ENCODE measurements at regions not wholly inside any gene's neighbourhood (a gene's known extent, or its start where the extent isn't known, plus 50 kb on each side); places are given as distances from the start of the nearest gene placed in this dataset.
A peak's percentile ranks its signal among the peaks of the same experiment; 100 is the strongest.

DNA sequence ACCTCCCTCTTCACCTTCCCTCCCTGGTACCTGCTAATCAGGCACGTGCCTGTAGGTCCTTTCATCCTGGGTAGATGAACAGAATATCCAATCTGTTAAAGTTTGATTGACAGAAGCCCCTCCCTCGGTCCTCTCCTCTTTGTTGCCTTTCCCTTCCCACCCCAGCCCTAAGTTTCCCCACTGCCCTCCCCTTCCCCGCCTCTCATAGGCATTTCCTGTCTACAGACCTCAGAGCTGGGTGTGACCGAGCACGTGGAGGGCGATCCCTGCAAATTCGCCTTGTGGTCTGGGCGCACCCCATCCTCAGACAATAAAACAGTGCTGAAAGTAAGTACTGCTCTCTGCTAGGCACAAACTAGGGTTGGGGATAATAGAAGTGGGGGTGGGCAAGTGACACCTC is 239.2 kb upstream of the UMPS start:
- no peak overlapping the region for H3K4me3 ChIP-seq (replicated peaks; ENCODE audit: insufficient read depth, low read length)
- TF ChIP-seq POLR2AphosphoS5 (IDR thresholded peaks at IDR 0.05; ENCODE audit: low read depth) (no peak), SPI1 (IDR thresholded peaks at IDR 0.05; ENCODE audit: borderline replicate concordance, low read depth) (no peak), GABPA (IDR thresholded peaks at IDR 0.05; ENCODE audit: low read depth) (no peak), REST (IDR thresholded peaks at IDR 0.05; ENCODE audit: insufficient replicate concordance, low read depth) (no peak)
- no peak overlapping the region for H3K27ac ChIP-seq (replicated peaks)
- peaks cover 3% of the 10 kb centered on the region for H3K27me3 ChIP-seq (ENCODE audit: insufficient read depth, poor library complexity, severe bottlenecking)
- DNase-seq (ENCODE audit: low read depth in 1 of 2, low spot score in 1 of 2), result no peak

GRCh38 chr3:124491875-124492274 is 238.4 kb upstream of the UMPS start:
- no peak for DNase-seq (ENCODE audit: low read depth in 1 of 2, low spot score in 1 of 2)
- Histone ChIP-seq H3K27ac (replicated peaks) (no peak overlapping the region), H3K27me3 (ENCODE audit: insufficient read depth, poor library complexity, severe bottlenecking) (no peaks in the 10 kb centered on the region), H3K4me3 (replicated peaks; ENCODE audit: insufficient read depth, low read length) (no peak overlapping the region)
- TF ChIP-seq POLR2AphosphoS5 (IDR thresholded peaks at IDR 0.05; ENCODE audit: low read depth) (no peak), REST (IDR thresholded peaks at IDR 0.05; ENCODE audit: insufficient replicate concordance, low read depth) (no peak), CTCF (IDR thresholded peaks at IDR 0.05; ENCODE audit: insufficient read depth, low read length) (no peak), SPI1 (IDR thresholded peaks at IDR 0.05; ENCODE audit: borderline replicate concordance, low read depth) (no peak), GABPA (IDR thresholded peaks at IDR 0.05; ENCODE audit: low read depth) (no peak)

DNA sequence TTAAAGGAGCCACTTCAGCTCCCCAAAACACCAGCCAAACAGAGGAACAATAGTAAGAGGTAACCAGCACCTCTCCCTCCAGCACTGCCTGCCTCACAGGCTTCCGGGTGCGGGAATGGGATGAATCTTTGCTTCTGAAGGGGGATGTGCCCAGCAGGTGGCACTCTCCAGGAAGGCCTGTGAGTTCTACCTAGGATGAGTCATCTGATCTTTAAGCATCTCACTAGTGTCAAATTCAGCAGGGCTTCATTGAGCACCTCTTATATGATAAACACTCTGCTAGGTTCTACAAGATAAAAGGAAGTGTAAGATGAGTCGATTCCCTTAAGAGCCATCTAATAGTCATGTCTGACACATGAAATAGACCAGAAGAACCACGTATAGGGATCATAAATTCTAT is 237.4 kb upstream of the UMPS start:
- no peak overlapping the region for H3K4me3 ChIP-seq (replicated peaks; ENCODE audit: insufficient read depth, low read length)
- peak in 1 of 2 experiments; percentile 1 for DNase-seq (ENCODE audit: low read depth in 1 of 2, low spot score in 1 of 2)
- H3K27ac ChIP-seq (replicated peaks), result no peak overlapping the region
- H3K27me3 ChIP-seq (ENCODE audit: insufficient read depth, poor library complexity, severe bottlenecking), result no peaks in the 10 kb centered on the region
- TF ChIP-seq POLR2AphosphoS5 (IDR thresholded peaks at IDR 0.05; ENCODE audit: low read depth), result no peak
- TF ChIP-seq REST (IDR thresholded peaks at IDR 0.05; ENCODE audit: insufficient replicate concordance, low read depth), result no peak
- no peak for TF ChIP-seq CTCF (IDR thresholded peaks at IDR 0.05; ENCODE audit: insufficient read depth, low read length)
- TF ChIP-seq GABPA (IDR thresholded peaks at IDR 0.05; ENCODE audit: low read depth), result no peak
- no peak for TF ChIP-seq SPI1 (IDR thresholded peaks at IDR 0.05; ENCODE audit: borderline replicate concordance, low read depth)
